Body of pancreas (tissue), 4 donors: ENCODE measurements at regions not wholly inside any gene's neighbourhood (a gene's known extent, or its start where the extent isn't known, plus 50 kb on each side); places are given as distances from the start of the nearest gene placed in this dataset.

Source experiments
- ATAC-seq: fragments of 150-250 bp; one replicate; pipeline ENCODE4 v1.9.1; 2016
- DNase-seq, 4 donors: peaks; one replicate each; pipeline ENCODE4 v3.0.0-alpha.2; 2019
- H3K27ac ChIP-seq, 4 donors: fragments of 200-600 bp; sonication (generic); 1 replicate in 3 of 4; 2 replicates in 1 of 4; pipeline versions ENCODE4 v1.5.1 to v1.6.1; 2016 to 2019; ENCODE audit warnings: mild to moderate bottlenecking in 1 of 4, mixed read lengths in 1 of 4, moderate library complexity in 1 of 4
- H3K27me3 ChIP-seq, 2 donors: fragments of 200-600 bp; sonication (generic); one replicate each; pipeline ENCODE4 v1.6.0; 2016; ENCODE audit warnings: mild to moderate bottlenecking in 1 of 2
- H3K36me3 ChIP-seq, 2 donors: fragments of 200-600 bp; sonication (generic); replicated peaks in 1 of 2; 2 replicates each; pipeline ENCODE4 v1.5.1; 2016; ENCODE audit warnings: low read depth in 2 of 2; ENCODE audit not compliant: insufficient read depth in 1 of 2
- H3K4me1 ChIP-seq: fragments of 200-600 bp; sonication (generic); one replicate; pipeline ENCODE4 v1.6.0; 2016
- H3K4me3 ChIP-seq, 2 donors: fragments of 200-600 bp; sonication (generic); 1 replicate in 1 of 2; 2 replicates in 1 of 2; pipeline ENCODE4 v1.5.1; 2016 to 2019
- H3K9me3 ChIP-seq, 3 donors: fragments of 200-600 bp; sonication (generic); 1 replicate in 2 of 3; 2 replicates in 1 of 3; pipeline ENCODE4 v1.5.1; 2016
- POLR2A ChIP-seq, 3 donors: fragments of 450-650 bp; IDR thresholded peaks; one replicate each; pipeline ENCODE4 v1.6.1; 2016; ENCODE audit warnings: antibody characterized with exemption in 3 of 3, mild to moderate bottlenecking in 2 of 3
- WGBS, 2 donors: methylation state at CpG; one replicate each; pipeline ENCODE4 v1.1.5; 2017; 5-methylcytosine and 5-hydroxymethylcytosine counted together
- intact Hi-C: fragments of 100-400 bp; cut with DNase I; formaldehyde crosslinking; loops from one replicate; pipeline ENCODE4 v1.15.1; 2023
- TF ChIP-seq, protein P1 (sequence below), 7 experiments: fragments of 450-650 bp in 4 of 7; fragments of 200-600 bp in 3 of 7; sonication (generic) in 3 of 7; IDR thresholded peaks; one replicate each; pipeline ENCODE4 v1.5.1; 2016 to 2019; ENCODE audit warnings: antibody characterized with exemption in 7 of 7

- Histone ChIP-seq H3K9me3 (no peaks in the 10 kb centered on the region), H3K36me3 (no peaks in the 10 kb centered on the region), H3K4me3 (no peak overlapping the region), H3K4me1 (peaks cover 10% of the 10 kb centered on the region), H3K27me3 (no peaks in the 10 kb centered on the region), H3K27ac (peak overlapping the region in 3 of 4 donors; percentile 73 to 84 (median 79))
- no peak for ATAC-seq
- no peak for TF ChIP-seq POLR2A (IDR thresholded peaks at IDR 0.05)
- TF ChIP-seq, protein P1, sequence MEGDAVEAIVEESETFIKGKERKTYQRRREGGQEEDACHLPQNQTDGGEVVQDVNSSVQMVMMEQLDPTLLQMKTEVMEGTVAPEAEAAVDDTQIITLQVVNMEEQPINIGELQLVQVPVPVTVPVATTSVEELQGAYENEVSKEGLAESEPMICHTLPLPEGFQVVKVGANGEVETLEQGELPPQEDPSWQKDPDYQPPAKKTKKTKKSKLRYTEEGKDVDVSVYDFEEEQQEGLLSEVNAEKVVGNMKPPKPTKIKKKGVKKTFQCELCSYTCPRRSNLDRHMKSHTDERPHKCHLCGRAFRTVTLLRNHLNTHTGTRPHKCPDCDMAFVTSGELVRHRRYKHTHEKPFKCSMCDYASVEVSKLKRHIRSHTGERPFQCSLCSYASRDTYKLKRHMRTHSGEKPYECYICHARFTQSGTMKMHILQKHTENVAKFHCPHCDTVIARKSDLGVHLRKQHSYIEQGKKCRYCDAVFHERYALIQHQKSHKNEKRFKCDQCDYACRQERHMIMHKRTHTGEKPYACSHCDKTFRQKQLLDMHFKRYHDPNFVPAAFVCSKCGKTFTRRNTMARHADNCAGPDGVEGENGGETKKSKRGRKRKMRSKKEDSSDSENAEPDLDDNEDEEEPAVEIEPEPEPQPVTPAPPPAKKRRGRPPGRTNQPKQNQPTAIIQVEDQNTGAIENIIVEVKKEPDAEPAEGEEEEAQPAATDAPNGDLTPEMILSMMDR (IDR thresholded peaks at IDR 0.05) = peak in 1 of 7 experiments; percentile 7
- WGBS, 2 donors = 0 to 48% methylated on average over 1 of the region's 1 CpG
- no peak for DNase-seq
- intact Hi-C loops = no loop called here
These were observed 163.7 kb upstream of the NCK2 start for GRCh38 chr2:105580870-105581554.

GRCh38 chr2:105580216-105580615 lies 164.5 kb upstream of the NCK2 start:
- ATAC-seq = no peak
- H3K27ac ChIP-seq = no peak overlapping the region
- no peaks in the 10 kb centered on the region for H3K9me3 ChIP-seq
- intact Hi-C loops = no loop called here
- no peak for DNase-seq
- H3K4me3 ChIP-seq = no peak overlapping the region
- peaks cover 13% of the 10 kb centered on the region for H3K4me1 ChIP-seq
- H3K27me3 ChIP-seq = no peaks in the 10 kb centered on the region
- H3K36me3 ChIP-seq = no peaks in the 10 kb centered on the region
- no peak for TF ChIP-seq POLR2A (IDR thresholded peaks at IDR 0.05)
- TF ChIP-seq, protein P1 (IDR thresholded peaks at IDR 0.05) = no peak
- WGBS, 2 donors = 73 to 80% methylated on average over 5 of the region's 5 CpGs

DNA sequence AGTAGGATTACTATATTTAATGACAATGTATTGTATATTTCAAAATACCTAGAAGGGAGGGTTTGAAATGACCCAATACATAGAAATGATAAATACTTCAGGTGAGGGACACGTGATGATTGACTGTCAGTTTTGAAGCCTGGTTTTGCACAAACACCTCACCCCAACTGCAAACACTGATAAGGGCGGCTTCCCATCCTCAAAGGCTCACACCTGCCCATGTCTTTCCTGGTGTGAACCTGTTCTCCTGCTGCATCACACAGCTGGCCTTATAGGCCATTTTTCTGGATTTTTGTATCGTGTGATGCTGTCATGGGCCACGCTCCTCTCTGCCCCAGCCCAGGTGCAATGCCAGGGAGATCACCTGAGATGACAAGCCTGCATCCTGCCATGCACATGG lies 166.5 kb upstream of the NCK2 start:
- intact Hi-C loops = no loop called here
- no peak for ATAC-seq
- no peaks in the 10 kb centered on the region for H3K9me3 ChIP-seq
- H3K4me3 ChIP-seq = no peak overlapping the region
- no peaks in the 10 kb centered on the region for H3K36me3 ChIP-seq
- peaks cover 7% of the 10 kb centered on the region for H3K4me1 ChIP-seq
- 63 to 78% methylated on average over 4 of the region's 4 CpGs for WGBS, 2 donors
- TF ChIP-seq POLR2A (IDR thresholded peaks at IDR 0.05) = no peak
- TF ChIP-seq, protein P1 (IDR thresholded peaks at IDR 0.05) = no peak
- H3K27ac ChIP-seq = no peak overlapping the region
- no peak for DNase-seq
- H3K27me3 ChIP-seq = no peaks in the 10 kb centered on the region

- intact Hi-C loops = no loop called here
- no peak for TF ChIP-seq POLR2A (IDR thresholded peaks at IDR 0.05)
- TF ChIP-seq, protein P1 (IDR thresholded peaks at IDR 0.05) = no peak
These were observed 166.9 kb upstream of the NCK2 start for GRCh38 chr2:105577762-105578161.

More at GRCh38 chr2:105577762-105578161, 166.9 kb upstream of the NCK2 start:
- Histone ChIP-seq H3K27ac (no peak overlapping the region), H3K27me3 (no peaks in the 10 kb centered on the region), H3K9me3 (no peaks in the 10 kb centered on the region), H3K36me3 (no peaks in the 10 kb centered on the region), H3K4me3 (no peak overlapping the region), H3K4me1 (peaks cover 5% of the 10 kb centered on the region)
- ATAC-seq = no peak
- 66 to 81% methylated on average over 4 of the region's 4 CpGs for WGBS, 2 donors
- DNase-seq = no peak
